ENCODE measurements at regions not wholly inside any gene's neighbourhood (a gene's known extent, or its start where the extent isn't known, plus 50 kb on each side); places are given as distances from the start of the nearest gene placed in this dataset.
"Not testable (repeated sequence)": the region's sequence is repeated elsewhere in the genome, so short reads cannot be mapped to it uniquely, and the experiment has no call there.

- DNase-seq (ENCODE audit: low spot score) = no peak
These were observed 533.6 kb downstream of the TRAM1L1 start for GRCh38 chr4:116551806-116552205.

- no peak for DNase-seq (ENCODE audit: low spot score)
These were observed 537.7 kb downstream of the TRAM1L1 start for GRCh38 chr4:116547632-116548031.

- no peak for DNase-seq (ENCODE audit: low spot score)
These were observed 538.6 kb downstream of the TRAM1L1 start for GRCh38 chr4:116546759-116547158.

- DNase-seq (ENCODE audit: low spot score) = no peak
These were observed 540.4 kb downstream of the TRAM1L1 start for GRCh38 chr4:116544946-116545345.

- no peak for DNase-seq (ENCODE audit: low spot score)
These were observed 545.6 kb downstream of the TRAM1L1 start for GRCh38 chr4:116539744-116540143.

GRCh38 chr4:116537828-116538227, 547.5 kb downstream of the TRAM1L1 start:
- no peak for DNase-seq (ENCODE audit: low spot score)

- not testable (repeated sequence) for DNase-seq (ENCODE audit: low spot score)
These were observed 549.4 kb downstream of the TRAM1L1 start for GRCh38 chr4:116536024-116536423.

GRCh38 chr4:116531870-116532269, 553.5 kb downstream of the TRAM1L1 start:
- no peak for DNase-seq (ENCODE audit: low spot score)

GRCh38 chr4:116531026-116531425, 554.4 kb downstream of the TRAM1L1 start:
- no peak for DNase-seq (ENCODE audit: low spot score)

GRCh38 chr4:116530048-116530447, 555.3 kb downstream of the TRAM1L1 start:
- no peak for DNase-seq (ENCODE audit: low spot score)

- DNase-seq (ENCODE audit: low spot score) = no peak
These were observed 556.2 kb downstream of the TRAM1L1 start for GRCh38 chr4:116529129-116529528.

- no peak for DNase-seq (ENCODE audit: low spot score)
These were observed 562.5 kb downstream of the TRAM1L1 start for GRCh38 chr4:116522922-116523321.

- DNase-seq (ENCODE audit: low spot score) = no peak
These were observed 564.5 kb downstream of the TRAM1L1 start for GRCh38 chr4:116520886-116521285.

GRCh38 chr4:116516711-116517110, 568.7 kb downstream of the TRAM1L1 start:
- DNase-seq (ENCODE audit: low spot score) = no peak

- no peak for DNase-seq (ENCODE audit: low spot score)
These were observed 569.4 kb downstream of the TRAM1L1 start for GRCh38 chr4:116515959-116516358.

- no peak for DNase-seq (ENCODE audit: low spot score)
These were observed 572.8 kb downstream of the TRAM1L1 start for GRCh38 chr4:116512552-116512951.

GRCh38 chr4:116501954-116502353, 583.4 kb downstream of the TRAM1L1 start:
- DNase-seq (ENCODE audit: low spot score) = no peak

GRCh38 chr4:116500225-116500624, 585.2 kb downstream of the TRAM1L1 start:
- no peak for DNase-seq (ENCODE audit: low spot score)

GRCh38 chr4:116489739-116490138, 595.6 kb downstream of the TRAM1L1 start:
- no peak for DNase-seq (ENCODE audit: low spot score)

GRCh38 chr4:116486401-116486800, 599.0 kb downstream of the TRAM1L1 start:
- no peak for DNase-seq (ENCODE audit: low spot score)

GRCh38 chr4:116480546-116480945, 604.8 kb downstream of the TRAM1L1 start:
- DNase-seq (ENCODE audit: low spot score) = no peak

GRCh38 chr4:116478343-116478742, 607.0 kb downstream of the TRAM1L1 start:
- DNase-seq (ENCODE audit: low spot score) = no peak

GRCh38 chr4:116469582-116469981, 615.8 kb downstream of the TRAM1L1 start:
- DNase-seq (ENCODE audit: low spot score) = no peak

- peak; percentile 47 for DNase-seq (ENCODE audit: low spot score)
These were observed 632.2 kb downstream of the TRAM1L1 start for GRCh38 chr4:116453127-116453526.
